Esophagus muscularis mucosa (tissue), 4 donors: ENCODE measurements at regions not wholly inside any gene's neighbourhood (a gene's known extent, or its start where the extent isn't known, plus 50 kb on each side); places are given as distances from the start of the nearest gene placed in this dataset.

Experiments
- DNase-seq: peaks from one replicate; pipeline ENCODE4 v3.0.0-alpha.2; 2017; ENCODE audit errors: extremely low spot score
- H3K27ac ChIP-seq, 4 donors: fragments of 200-600 bp; sonication (generic); replicated peaks in 1 of 4; 1 replicate in 3 of 4; 2 replicates in 1 of 4; pipeline ENCODE4 v1.5.1; 2016 to 2019; ENCODE audit warnings: mild to moderate bottlenecking in 1 of 4
- H3K27me3 ChIP-seq, 4 donors: fragments of 200-600 bp; sonication (generic); one replicate each; pipeline versions ENCODE4 v1.5.1 to v1.6.0; 2016 to 2019
- H3K36me3 ChIP-seq, 4 donors: fragments of 200-600 bp; sonication (generic); one replicate each; pipeline ENCODE4 v1.5.1; 2016 to 2019
- H3K4me1 ChIP-seq, 4 donors: fragments of 200-600 bp; sonication (generic); one replicate each; pipeline ENCODE4 v1.5.1; 2016 to 2019
- H3K4me3 ChIP-seq, 4 donors: fragments of 200-600 bp; sonication (generic); 1 replicate in 2 of 4; 2 replicates in 2 of 4; pipeline ENCODE4 v1.5.1; 2016 to 2019; ENCODE audit warnings: mild to moderate bottlenecking in 4 of 4, moderate library complexity in 1 of 4
- H3K9me3 ChIP-seq, 4 donors: fragments of 200-600 bp; sonication (generic); 1 replicate in 3 of 4; 2 replicates in 1 of 4; pipeline ENCODE4 v1.5.1; 2016 to 2019
- EP300 ChIP-seq: sonication (generic); formaldehyde crosslinking; IDR thresholded peaks from one replicate; pipeline ENCODE4 v1.6.1; 2017; ENCODE audit warnings: antibody characterized with exemption
- POLR2A ChIP-seq: fragments of 450-650 bp; IDR thresholded peaks from one replicate; pipeline ENCODE4 v1.6.1; 2017; ENCODE audit warnings: antibody characterized with exemption, moderate library complexity, mild to moderate bottlenecking, low read depth
- POLR2AphosphoS5 ChIP-seq, 2 donors: sonication (generic); formaldehyde crosslinking; IDR thresholded peaks; one replicate each; pipeline ENCODE4 v1.6.1; 2017; ENCODE audit warnings: antibody characterized with exemption in 2 of 2
- WGBS: methylation state at CpG from one replicate; pipeline ENCODE4 v1.1.5; 2018; 5-methylcytosine and 5-hydroxymethylcytosine counted together
- intact Hi-C: fragments of 100-400 bp; cut with DNase I; formaldehyde crosslinking; loops from one replicate; pipeline ENCODE4 v1.15.1; 2023
- TF ChIP-seq, protein P1 (sequence below), 3 experiments: fragments of 200-600 bp in 2 of 3; fragments of 450-650 bp in 1 of 3; sonication (generic) in 2 of 3; IDR thresholded peaks; one replicate each; pipeline ENCODE4 v1.5.1; 2017 to 2019; ENCODE audit warnings: antibody characterized with exemption in 3 of 3, mild to moderate bottlenecking in 2 of 3, moderate library complexity in 1 of 3

DNA sequence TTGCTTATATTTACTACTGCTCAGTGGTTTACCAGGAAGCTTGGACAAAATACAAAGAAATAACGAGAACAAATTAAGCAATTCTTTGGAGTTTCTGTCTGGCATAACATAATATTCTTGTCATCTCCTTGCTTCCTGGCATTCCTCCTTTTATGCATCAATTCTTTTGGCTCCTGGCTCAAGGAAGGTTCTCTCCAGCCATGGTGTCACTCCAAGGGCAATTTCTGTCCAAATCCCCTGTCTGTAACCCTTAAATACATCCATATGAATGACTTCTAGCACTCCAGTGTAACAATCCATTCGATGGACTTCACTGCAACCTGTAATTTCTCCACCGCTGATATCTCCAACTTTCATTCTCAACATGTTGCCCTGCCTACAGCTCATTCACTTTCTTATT, 617.7 kb upstream of the ANKRD30A start:
- no peak overlapping the region for H3K4me3 ChIP-seq
- DNase-seq = no peak
- H3K27me3 ChIP-seq = no peaks in the 10 kb centered on the region
- H3K36me3 ChIP-seq = no peaks in the 10 kb centered on the region
- 76% methylated on average over 3 of the region's 3 CpGs for WGBS
- H3K4me1 ChIP-seq = no peaks in the 10 kb centered on the region
- TF ChIP-seq EP300 (no peak), POLR2AphosphoS5 (IDR thresholded peaks at IDR 0.05) (no peak), POLR2A (no peak)
- TF ChIP-seq, protein P1, sequence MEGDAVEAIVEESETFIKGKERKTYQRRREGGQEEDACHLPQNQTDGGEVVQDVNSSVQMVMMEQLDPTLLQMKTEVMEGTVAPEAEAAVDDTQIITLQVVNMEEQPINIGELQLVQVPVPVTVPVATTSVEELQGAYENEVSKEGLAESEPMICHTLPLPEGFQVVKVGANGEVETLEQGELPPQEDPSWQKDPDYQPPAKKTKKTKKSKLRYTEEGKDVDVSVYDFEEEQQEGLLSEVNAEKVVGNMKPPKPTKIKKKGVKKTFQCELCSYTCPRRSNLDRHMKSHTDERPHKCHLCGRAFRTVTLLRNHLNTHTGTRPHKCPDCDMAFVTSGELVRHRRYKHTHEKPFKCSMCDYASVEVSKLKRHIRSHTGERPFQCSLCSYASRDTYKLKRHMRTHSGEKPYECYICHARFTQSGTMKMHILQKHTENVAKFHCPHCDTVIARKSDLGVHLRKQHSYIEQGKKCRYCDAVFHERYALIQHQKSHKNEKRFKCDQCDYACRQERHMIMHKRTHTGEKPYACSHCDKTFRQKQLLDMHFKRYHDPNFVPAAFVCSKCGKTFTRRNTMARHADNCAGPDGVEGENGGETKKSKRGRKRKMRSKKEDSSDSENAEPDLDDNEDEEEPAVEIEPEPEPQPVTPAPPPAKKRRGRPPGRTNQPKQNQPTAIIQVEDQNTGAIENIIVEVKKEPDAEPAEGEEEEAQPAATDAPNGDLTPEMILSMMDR (IDR thresholded peaks at IDR 0.05) = no peak
- no peak overlapping the region for H3K27ac ChIP-seq
- H3K9me3 ChIP-seq = no peaks in the 10 kb centered on the region
- intact Hi-C loops = no loop called here

DNA sequence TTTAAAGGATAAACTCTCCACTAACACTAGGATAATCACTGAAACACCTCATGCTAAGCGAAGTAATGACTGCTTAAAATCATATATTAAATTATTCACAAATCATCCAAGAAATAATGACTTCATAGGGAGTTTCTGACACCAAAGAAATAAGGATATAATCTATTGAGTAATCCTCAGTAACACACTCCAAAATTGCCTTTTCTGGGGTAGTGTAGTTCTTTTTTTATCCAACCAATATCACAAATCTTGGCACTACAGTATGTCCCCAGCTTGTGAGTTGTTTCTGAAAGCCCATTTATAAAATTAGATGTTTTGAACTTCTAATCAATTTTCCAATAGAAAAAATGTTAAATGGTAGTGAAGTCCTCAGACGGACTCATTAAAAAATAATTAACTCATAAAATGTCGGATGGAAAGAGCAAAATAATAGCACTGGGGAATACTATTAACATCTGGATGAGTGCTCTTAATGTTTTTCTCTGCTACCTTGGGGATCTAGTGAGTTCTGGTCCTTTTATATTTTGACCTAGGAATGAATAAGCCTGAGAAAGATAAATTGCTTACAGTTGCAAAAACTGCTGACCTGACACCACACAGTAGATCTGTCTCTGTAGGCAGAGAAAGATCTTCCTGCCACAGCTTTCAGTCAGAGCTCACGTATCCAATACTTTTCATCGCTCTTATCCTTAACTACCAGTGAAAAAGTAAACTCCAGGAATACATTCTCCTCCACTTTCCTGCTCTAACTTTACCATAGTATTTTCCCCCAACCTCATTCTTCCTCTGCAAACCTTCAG, 618.5 kb upstream of the ANKRD30A start:
- Histone ChIP-seq H3K4me3 (no peak overlapping the region), H3K4me1 (no peaks in the 10 kb centered on the region), H3K27me3 (no peaks in the 10 kb centered on the region), H3K9me3 (no peaks in the 10 kb centered on the region), H3K36me3 (no peaks in the 10 kb centered on the region), H3K27ac (no peak overlapping the region)
- no peak for DNase-seq
- TF ChIP-seq POLR2A (no peak), POLR2AphosphoS5 (IDR thresholded peaks at IDR 0.05) (no peak), EP300 (no peak)
- TF ChIP-seq, protein P1 (IDR thresholded peaks at IDR 0.05) = no peak
- intact Hi-C loops = no loop called here
- WGBS = 71% methylated on average over 5 of the region's 5 CpGs

DNA sequence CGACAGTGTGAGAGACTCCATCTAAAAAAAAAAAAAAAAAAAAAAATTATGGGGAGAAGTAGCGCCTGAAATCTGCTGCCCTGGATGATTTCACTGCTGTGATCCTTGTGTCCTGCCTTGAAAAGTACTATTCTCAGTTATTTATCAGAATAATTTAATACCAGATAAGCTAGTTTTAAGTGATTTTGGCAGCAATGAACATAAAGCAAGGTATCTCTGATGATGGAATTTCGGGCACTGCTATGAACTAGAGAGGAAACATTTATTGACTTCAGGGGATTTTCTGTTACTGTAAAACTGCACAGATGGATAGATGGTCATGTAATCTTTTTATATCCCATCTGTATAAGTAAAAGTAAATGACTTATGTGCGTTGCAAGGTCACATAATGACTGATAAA, 619.1 kb upstream of the ANKRD30A start:
- intact Hi-C loops = no loop called here
- TF ChIP-seq EP300 (no peak), POLR2A (no peak), POLR2AphosphoS5 (IDR thresholded peaks at IDR 0.05) (no peak)
- TF ChIP-seq, protein P1 (IDR thresholded peaks at IDR 0.05) = no peak
- Histone ChIP-seq H3K9me3 (no peaks in the 10 kb centered on the region), H3K27me3 (no peaks in the 10 kb centered on the region), H3K27ac (no peak overlapping the region), H3K4me3 (no peak overlapping the region), H3K36me3 (no peaks in the 10 kb centered on the region), H3K4me1 (no peaks in the 10 kb centered on the region)
- 42% methylated on average over 4 of the region's 4 CpGs for WGBS
- no peak for DNase-seq

DNA sequence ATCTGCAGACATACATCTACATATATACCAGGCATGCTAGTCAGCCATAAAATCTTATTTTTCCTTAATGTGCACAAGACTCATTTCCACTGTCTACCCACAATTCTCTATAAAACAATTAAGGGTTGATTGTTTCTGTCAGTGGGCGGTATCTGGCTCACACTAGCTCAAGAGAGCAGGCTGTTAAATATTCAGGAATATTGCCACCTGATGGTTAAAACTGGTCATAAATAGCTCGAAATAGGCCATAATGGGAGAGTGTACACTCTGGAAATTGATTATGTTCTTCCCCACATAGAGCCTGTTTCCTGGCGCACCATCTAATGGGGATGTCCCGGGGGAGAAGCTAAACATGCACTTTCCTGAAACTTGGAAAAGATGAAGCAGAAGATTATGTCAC, 620.6 kb upstream of the ANKRD30A start:
- Histone ChIP-seq H3K4me3 (no peak overlapping the region), H3K36me3 (no peaks in the 10 kb centered on the region)

More for the DNA sequence above, 620.6 kb upstream of the ANKRD30A start:
- no peaks in the 10 kb centered on the region for H3K27me3 ChIP-seq
- no peaks in the 10 kb centered on the region for H3K9me3 ChIP-seq
- peaks cover 0 to 5% (median 2%) of the 10 kb centered on the region in 4 donors for H3K4me1 ChIP-seq
- H3K27ac ChIP-seq = no peak overlapping the region
- DNase-seq = no peak
- WGBS = 87% methylated on average over 4 of the region's 4 CpGs
- intact Hi-C loops = no loop called here
- TF ChIP-seq, protein P1 (IDR thresholded peaks at IDR 0.05) = peak in 1 of 3 experiments; percentile 12
- TF ChIP-seq EP300 = no peak
